ENCODE measurements at regions not wholly inside any gene's neighbourhood (a gene's known extent, or its start where the extent isn't known, plus 50 kb on each side); places are given as distances from the start of the nearest gene placed in this dataset.

- 86% methylated on average over 3 of the region's 3 CpGs for WGBS (ENCODE audit: insufficient coverage, low coverage, low lambda C conversion rate, missing lambda C conversion rate)
- H3K27ac ChIP-seq, result no peak overlapping the region
Measured at GRCh38 chr15:91559066-91559465, 294.4 kb upstream of the SLCO3A1 start.

GRCh38 chr15:91561371-91562100, 292.0 kb upstream of the SLCO3A1 start:
- Histone ChIP-seq H3K4me1 (no peaks in the 10 kb centered on the region), H3K27me3 (no peaks in the 10 kb centered on the region), H3K4me3 (no peak overlapping the region), H3K27ac (no peak overlapping the region), H3K36me3 (no peaks in the 10 kb centered on the region), H3K9me3 (no peaks in the 10 kb centered on the region)
- 69% methylated on average over 10 of the region's 11 CpGs for WGBS (ENCODE audit: insufficient coverage, low coverage, low lambda C conversion rate, missing lambda C conversion rate)
- no peak for ATAC-seq
- intact Hi-C loops (cut with DNase I), result no loop called here
- DNase-seq, result no peak
- no peak for TF ChIP-seq POLR2A (IDR thresholded peaks at IDR 0.05)

More at GRCh38 chr15:91559066-91559465, 294.4 kb upstream of the SLCO3A1 start:
- H3K9me3 ChIP-seq, result no peaks in the 10 kb centered on the region
- ATAC-seq (no peak), DNase-seq (no peak)
- no peak overlapping the region for H3K4me3 ChIP-seq
- TF ChIP-seq CTCF (IDR thresholded peaks at IDR 0.05), result no peak
- no peak for TF ChIP-seq POLR2A (IDR thresholded peaks at IDR 0.05)
- intact Hi-C loops (cut with DNase I), result no loop called here
- no peaks in the 10 kb centered on the region for H3K27me3 ChIP-seq
- no peaks in the 10 kb centered on the region for H3K4me1 ChIP-seq
- H3K36me3 ChIP-seq, result no peaks in the 10 kb centered on the region

- TF ChIP-seq CTCF (IDR thresholded peaks at IDR 0.05) (no peak), POLR2A (IDR thresholded peaks at IDR 0.05) (no peak)
- Histone ChIP-seq H3K4me3 (no peak overlapping the region), H3K36me3 (no peaks in the 10 kb centered on the region), H3K4me1 (no peaks in the 10 kb centered on the region), H3K9me3 (no peaks in the 10 kb centered on the region), H3K27me3 (no peaks in the 10 kb centered on the region), H3K27ac (no peak overlapping the region)
- no peak for DNase-seq
- ATAC-seq, result no peak
- WGBS (ENCODE audit: insufficient coverage, low coverage, low lambda C conversion rate, missing lambda C conversion rate), result 90% methylated on average over 2 of the region's 2 CpGs
- intact Hi-C loops (cut with DNase I), result no loop called here
Measured at GRCh38 chr15:91562698-91563097, 290.8 kb upstream of the SLCO3A1 start.

GRCh38 chr15:91564631-91565030, 288.9 kb upstream of the SLCO3A1 start:
- no peaks in the 10 kb centered on the region for H3K4me1 ChIP-seq
- no peaks in the 10 kb centered on the region for H3K36me3 ChIP-seq
- 71% methylated on average over 3 of the region's 3 CpGs for WGBS (ENCODE audit: insufficient coverage, low coverage, low lambda C conversion rate, missing lambda C conversion rate)
- no peak overlapping the region for H3K4me3 ChIP-seq
- no peaks in the 10 kb centered on the region for H3K27me3 ChIP-seq
- intact Hi-C loops (cut with DNase I), result no loop called here
- DNase-seq (no peak), ATAC-seq (no peak)
- H3K27ac ChIP-seq, result no peak overlapping the region
- H3K9me3 ChIP-seq, result no peaks in the 10 kb centered on the region
- TF ChIP-seq CTCF (IDR thresholded peaks at IDR 0.05) (no peak), POLR2A (IDR thresholded peaks at IDR 0.05) (no peak)

GRCh38 chr15:91566141-91566540, 287.4 kb upstream of the SLCO3A1 start:
- H3K4me3 ChIP-seq, result no peak overlapping the region

More at GRCh38 chr15:91566141-91566540, 287.4 kb upstream of the SLCO3A1 start:
- intact Hi-C loops (cut with DNase I), result no loop called here
- DNase-seq, result no peak
- no peak overlapping the region for H3K27ac ChIP-seq
- H3K4me1 ChIP-seq, result no peaks in the 10 kb centered on the region
- no peaks in the 10 kb centered on the region for H3K9me3 ChIP-seq
- H3K36me3 ChIP-seq, result no peaks in the 10 kb centered on the region
- no peaks in the 10 kb centered on the region for H3K27me3 ChIP-seq
- TF ChIP-seq CTCF (IDR thresholded peaks at IDR 0.05) (no peak), POLR2A (IDR thresholded peaks at IDR 0.05) (no peak)
- ATAC-seq, result no peak
- 62% methylated on average over 4 of the region's 4 CpGs for WGBS (ENCODE audit: insufficient coverage, low coverage, low lambda C conversion rate, missing lambda C conversion rate)
